Dermis blood vessel endothelial cell (primary cell): ENCODE measurements at regions not wholly inside any gene's neighbourhood (a gene's known extent, or its start where the extent isn't known, plus 50 kb on each side); places are given as distances from the start of the nearest gene placed in this dataset.
"Not testable (repeated sequence)": the region's sequence is repeated elsewhere in the genome, so short reads cannot be mapped to it uniquely, and the experiment has no call there.

ENCODE experiments used
- DNase-seq: peaks from one replicate; pipeline ENCODE4 v3.0.0; 2010

- DNase-seq = peak; percentile 91
Observed at GRCh38 chr7:35975851-35976454, 175.1 kb downstream of the SEPTIN7 start.

- DNase-seq = not testable (repeated sequence)
Observed at GRCh38 chr7:35978816-35979640, 174.0 kb upstream of the EEPD1 start.

GRCh38 chr7:35982600-35982999 is 170.5 kb upstream of the EEPD1 start:
- no peak for DNase-seq

GRCh38 chr7:35983626-35984025 is 169.4 kb upstream of the EEPD1 start:
- no peak for DNase-seq

GRCh38 chr7:35985126-35985754 is 167.8 kb upstream of the EEPD1 start:
- DNase-seq = peak; percentile 87

GRCh38 chr7:35987016-35987415 is 166.0 kb upstream of the EEPD1 start:
- DNase-seq = no peak

GRCh38 chr7:35988105-35988504 is 164.9 kb upstream of the EEPD1 start:
- peak; percentile 30 for DNase-seq

- DNase-seq = no peak
Observed at GRCh38 chr7:35988818-35989217, 164.2 kb upstream of the EEPD1 start.

- no peak for DNase-seq
Observed at GRCh38 chr7:35991511-35992232, 161.4 kb upstream of the EEPD1 start.

GRCh38 chr7:35992436-35992835 is 160.6 kb upstream of the EEPD1 start:
- no peak for DNase-seq

GRCh38 chr7:35993113-35993512 is 159.9 kb upstream of the EEPD1 start:
- DNase-seq = no peak

GRCh38 chr7:35993676-35994606 is 159.1 kb upstream of the EEPD1 start:
- DNase-seq = peak; percentile 21

- DNase-seq = no peak
Observed at GRCh38 chr7:35995334-35995733, 157.7 kb upstream of the EEPD1 start.

- no peak for DNase-seq
Observed at GRCh38 chr7:35998481-35998880, 154.6 kb upstream of the EEPD1 start.

- DNase-seq = no peak
Observed at GRCh38 chr7:36001546-36001945, 151.5 kb upstream of the EEPD1 start.

- DNase-seq = no peak
Observed at GRCh38 chr7:36002900-36003299, 150.2 kb upstream of the EEPD1 start.

GRCh38 chr7:36003343-36003742 is 149.7 kb upstream of the EEPD1 start:
- no peak for DNase-seq

- DNase-seq = no peak
Observed at GRCh38 chr7:36005293-36005692, 147.8 kb upstream of the EEPD1 start.

- no peak for DNase-seq
Observed at GRCh38 chr7:36005876-36006275, 147.2 kb upstream of the EEPD1 start.

- no peak for DNase-seq
Observed at GRCh38 chr7:36006636-36007229, 146.3 kb upstream of the EEPD1 start.
